ES-I3 (cell line): ENCODE measurements at regions not wholly inside any gene's neighbourhood (a gene's known extent, or its start where the extent isn't known, plus 50 kb on each side); places are given as distances from the start of the nearest gene placed in this dataset.
"Not testable (repeated sequence)": the region's sequence is repeated elsewhere in the genome, so short reads cannot be mapped to it uniquely, and the experiment has no call there.

Source experiments
- H3K36me3 ChIP-seq: 2 replicates; pipeline ENCODE4 v1.6.1; 2013; ENCODE audit warnings: mild to moderate bottlenecking, low read length, control low read depth, moderate library complexity; ENCODE audit not compliant: insufficient read depth
- H3K4me1 ChIP-seq: 2 replicates; pipeline ENCODE4 v1.6.1; 2013; ENCODE audit warnings: mild to moderate bottlenecking, control low read depth, low read length; ENCODE audit not compliant: insufficient read depth
- H3K9ac ChIP-seq: 2 replicates; pipeline ENCODE4 v1.6.1; 2013; ENCODE audit warnings: low read depth, mild to moderate bottlenecking, low read length, moderate library complexity
- H3K9me3 ChIP-seq: 2 replicates; pipeline ENCODE4 v1.6.1; 2013; ENCODE audit warnings: mild to moderate bottlenecking, low read length, moderate library complexity; ENCODE audit not compliant: control insufficient read depth, insufficient read depth

- H3K36me3 ChIP-seq, result no peaks in the 10 kb centered on the region
- no peak overlapping the region for H3K9ac ChIP-seq
- no peaks in the 10 kb centered on the region for H3K9me3 ChIP-seq
- H3K4me1 ChIP-seq, result no peaks in the 10 kb centered on the region
Observed at GRCh38 chr16:75818491-75818890, 92.2 kb upstream of the CPHXL start.

- Histone ChIP-seq H3K9ac (no peak overlapping the region), H3K4me1 (no peaks in the 10 kb centered on the region)
Observed at GRCh38 chr16:75820672-75821071, 94.4 kb upstream of the CPHXL start.

GRCh38 chr16:75821117-75821516 is 94.8 kb upstream of the CPHXL start:
- Histone ChIP-seq H3K4me1 (no peaks in the 10 kb centered on the region), H3K36me3 (no peaks in the 10 kb centered on the region), H3K9ac (no peak overlapping the region), H3K9me3 (no peaks in the 10 kb centered on the region)

More at GRCh38 chr16:75820672-75821071, 94.4 kb upstream of the CPHXL start:
- no peaks in the 10 kb centered on the region for H3K9me3 ChIP-seq
- H3K36me3 ChIP-seq, result no peaks in the 10 kb centered on the region

- not testable (repeated sequence) for H3K9me3 ChIP-seq, H3K9ac ChIP-seq, H3K4me1 ChIP-seq, H3K36me3 ChIP-seq
Observed at GRCh38 chr16:75825750-75826149, 99.5 kb upstream of the CPHXL start.

GRCh38 chr16:75827372-75828038 is 101.2 kb upstream of the CPHXL start:
- not testable (repeated sequence) for H3K4me1 ChIP-seq, H3K36me3 ChIP-seq, H3K9me3 ChIP-seq
- peak overlapping the region; percentile 71; the same call in 1 of the 2 replicates for H3K9ac ChIP-seq

GRCh38 chr16:75833385-75833784 is 107.1 kb upstream of the CPHXL start:
- not testable (repeated sequence) for H3K36me3 ChIP-seq, H3K9me3 ChIP-seq, H3K9ac ChIP-seq, H3K4me1 ChIP-seq

- Histone ChIP-seq H3K9ac (no peak overlapping the region), H3K9me3 (peaks cover 4% of the 10 kb centered on the region; the same call in 1 of the 2 replicates), H3K36me3 (no peaks in the 10 kb centered on the region), H3K4me1 (no peaks in the 10 kb centered on the region)
Observed at GRCh38 chr16:75836347-75837010, 110.2 kb upstream of the CPHXL start.

GRCh38 chr16:75837264-75837663 is 111.0 kb upstream of the CPHXL start:
- H3K4me1 ChIP-seq, result no peaks in the 10 kb centered on the region
- no peak overlapping the region for H3K9ac ChIP-seq
- H3K9me3 ChIP-seq, result peaks cover 4% of the 10 kb centered on the region; the same call in 1 of the 2 replicates
- H3K36me3 ChIP-seq, result no peaks in the 10 kb centered on the region

GRCh38 chr16:75837681-75838080 is 111.4 kb upstream of the CPHXL start:
- Histone ChIP-seq H3K36me3 (no peaks in the 10 kb centered on the region), H3K4me1 (no peaks in the 10 kb centered on the region), H3K9me3 (peaks cover 4% of the 10 kb centered on the region; the same call in 1 of the 2 replicates), H3K9ac (no peak overlapping the region)

- no peaks in the 10 kb centered on the region for H3K4me1 ChIP-seq
- no peaks in the 10 kb centered on the region for H3K36me3 ChIP-seq
- H3K9me3 ChIP-seq, result no peaks in the 10 kb centered on the region
- no peak overlapping the region for H3K9ac ChIP-seq
Observed at GRCh38 chr16:75841517-75841916, 115.2 kb upstream of the CPHXL start.

- Histone ChIP-seq H3K9ac (no peak overlapping the region), H3K9me3 (no peaks in the 10 kb centered on the region), H3K36me3 (no peaks in the 10 kb centered on the region), H3K4me1 (no peaks in the 10 kb centered on the region)
Observed at GRCh38 chr16:75847172-75847571, 120.9 kb upstream of the CPHXL start.

GRCh38 chr16:75854152-75854551 is 127.9 kb upstream of the CPHXL start:
- H3K9ac ChIP-seq, result no peak overlapping the region
- H3K9me3 ChIP-seq, result no peaks in the 10 kb centered on the region
- H3K36me3 ChIP-seq, result no peaks in the 10 kb centered on the region

GRCh38 chr16:75860326-75861053 is 134.2 kb upstream of the CPHXL start:
- Histone ChIP-seq H3K9ac (no peak overlapping the region), H3K4me1 (no peaks in the 10 kb centered on the region), H3K9me3 (no peaks in the 10 kb centered on the region), H3K36me3 (no peaks in the 10 kb centered on the region)

More at GRCh38 chr16:75854152-75854551, 127.9 kb upstream of the CPHXL start:
- no peaks in the 10 kb centered on the region for H3K4me1 ChIP-seq

GRCh38 chr16:75861311-75862097 is 135.2 kb upstream of the CPHXL start:
- Histone ChIP-seq H3K9me3 (no peaks in the 10 kb centered on the region), H3K9ac (no peak overlapping the region), H3K36me3 (no peaks in the 10 kb centered on the region), H3K4me1 (no peaks in the 10 kb centered on the region)
